ENCODE measurements at regions not wholly inside any gene's neighbourhood (a gene's known extent, or its start where the extent isn't known, plus 50 kb on each side); places are given as distances from the start of the nearest gene placed in this dataset.

GRCh38 chr1:101645810-101646209 lies 350.9 kb downstream of the OLFM3 start:
- intact Hi-C loops (cut with micrococcal nuclease; ENCODE audit: unreplicated experiment), result no loop called here
- DNase-seq (ENCODE audit: low read depth, low spot score), result no peak

DNA sequence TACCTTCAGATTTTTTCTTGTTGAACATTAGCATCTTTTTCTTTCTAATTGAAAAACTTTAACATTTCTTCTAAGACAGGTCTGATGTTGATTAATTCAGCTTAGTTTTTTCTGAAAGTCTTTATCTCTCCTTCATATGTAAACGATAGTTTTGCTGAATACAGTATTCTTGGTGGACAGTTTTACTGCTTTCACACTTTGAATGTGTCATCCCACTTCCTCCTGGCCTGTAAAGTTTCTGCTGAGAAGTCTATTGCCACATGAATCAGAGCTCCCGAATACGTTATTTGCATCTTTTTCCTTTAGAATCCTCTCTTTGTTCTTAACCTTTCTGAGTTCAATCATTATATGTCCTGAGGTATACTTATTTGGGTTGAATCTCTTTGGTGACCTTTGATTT lies 344.2 kb downstream of the OLFM3 start:
- H3K4me3 ChIP-seq (ENCODE audit: low read depth in 2 of 2, low read length in 2 of 2), result no peak overlapping the region
- H3K9me3 ChIP-seq (ENCODE audit: control insufficient read depth, insufficient read depth, low read depth, low read length), result no peaks in the 10 kb centered on the region
- intact Hi-C loops (cut with micrococcal nuclease; ENCODE audit: unreplicated experiment), result no loop called here
- no peaks in the 10 kb centered on the region for H3K36me3 ChIP-seq (ENCODE audit: control insufficient read depth, insufficient read depth, low read length)
- no peaks in the 10 kb centered on the region for H3K4me1 ChIP-seq (ENCODE audit: control insufficient read depth, insufficient read depth, low read length)
- H3K27me3 ChIP-seq (ENCODE audit: control insufficient read depth, insufficient read depth, low read length), result no peaks in the 10 kb centered on the region
- ChIA-PET CTCF (no interaction called here), POLR2A (no interaction called here)
- ATAC-seq (no peak), DNase-seq (ENCODE audit: low read depth, low spot score) (no peak)
- TF ChIP-seq POLR2AphosphoS5 (IDR thresholded peaks at IDR 0.05; ENCODE audit: low read depth, low read length), result no peak
- TF ChIP-seq TCF7L2 (IDR thresholded peaks at IDR 0.05; ENCODE audit: low read depth, low read length), result no peak
- no peak for TF ChIP-seq SIN3A (IDR thresholded peaks at IDR 0.05; ENCODE audit: borderline replicate concordance, insufficient read depth, low read depth, low read length)
- TF ChIP-seq REST (IDR thresholded peaks at IDR 0.05; ENCODE audit: insufficient read depth in 1 of 2, low read depth in 2 of 2, low read length in 1 of 2), result no peak
- no peak for TF ChIP-seq CTCF (IDR thresholded peaks at IDR 0.05)
- no TSS peak for BruUV-seq (replicated peaks)
- in situ Hi-C loops (cut with HindIII; ENCODE audit: low pct_unique_long_range_greater_than_20kb, low sequenced_read_pairs), result no loop called here
- no peak overlapping the region for H3K27ac ChIP-seq (ENCODE audit: low read length)

More at GRCh38 chr1:101645810-101646209, 350.9 kb downstream of the OLFM3 start:
- no peaks in the 10 kb centered on the region for H3K36me3 ChIP-seq (ENCODE audit: control insufficient read depth, insufficient read depth, low read length)
- no peak overlapping the region for H3K27ac ChIP-seq (ENCODE audit: low read length)
- H3K4me1 ChIP-seq (ENCODE audit: control insufficient read depth, insufficient read depth, low read length), result no peaks in the 10 kb centered on the region
- H3K27me3 ChIP-seq (ENCODE audit: control insufficient read depth, insufficient read depth, low read length), result no peaks in the 10 kb centered on the region
- no peaks in the 10 kb centered on the region for H3K9me3 ChIP-seq (ENCODE audit: control insufficient read depth, insufficient read depth, low read depth, low read length)
- H3K4me3 ChIP-seq (ENCODE audit: low read depth in 2 of 2, low read length in 2 of 2), result no peak overlapping the region
- in situ Hi-C loops (cut with HindIII; ENCODE audit: low pct_unique_long_range_greater_than_20kb, low sequenced_read_pairs), result no loop called here
- BruUV-seq (replicated peaks), result no TSS peak
- no peak for ATAC-seq
- TF ChIP-seq REST (IDR thresholded peaks at IDR 0.05; ENCODE audit: insufficient read depth in 1 of 2, low read depth in 2 of 2, low read length in 1 of 2), result no peak
- TF ChIP-seq TCF7L2 (IDR thresholded peaks at IDR 0.05; ENCODE audit: low read depth, low read length), result no peak
- no peak for TF ChIP-seq POLR2AphosphoS5 (IDR thresholded peaks at IDR 0.05; ENCODE audit: low read depth, low read length)
- no peak for TF ChIP-seq SIN3A (IDR thresholded peaks at IDR 0.05; ENCODE audit: borderline replicate concordance, insufficient read depth, low read depth, low read length)
- TF ChIP-seq CTCF (IDR thresholded peaks at IDR 0.05), result no peak
- CTCF ChIA-PET, result no interaction called here
- POLR2A ChIA-PET, result no interaction called here

Measured in Panc1 (cell line).